Hepatocyte (in vitro differentiated cells): ENCODE measurements at regions not wholly inside any gene's neighbourhood (a gene's known extent, or its start where the extent isn't known, plus 50 kb on each side); places are given as distances from the start of the nearest gene placed in this dataset.

Experiments
- CTCF ChIP-seq: fragments of 200-600 bp; sonication (generic); IDR thresholded peaks from 2 replicates; pipeline ENCODE4 v1.5.1; 2016; ENCODE audit warnings: antibody characterized with exemption, mild to moderate bottlenecking; ENCODE audit not compliant: poor library complexity
- EZH2 ChIP-seq: fragments of 200-600 bp; sonication (generic); IDR thresholded peaks from 2 replicates; pipeline ENCODE4 v1.6.1; 2016; ENCODE audit warnings: antibody characterized with exemption, mild to moderate bottlenecking, borderline replicate concordance
- EZH2phosphoT487 ChIP-seq: fragments of 200-600 bp; sonication (generic); IDR thresholded peaks from one replicate; pipeline ENCODE4 v1.6.1; 2018; ENCODE audit warnings: antibody characterized with exemption, mild to moderate bottlenecking, low read depth, moderate library complexity; ENCODE audit not compliant: unreplicated experiment, severe bottlenecking

DNA sequence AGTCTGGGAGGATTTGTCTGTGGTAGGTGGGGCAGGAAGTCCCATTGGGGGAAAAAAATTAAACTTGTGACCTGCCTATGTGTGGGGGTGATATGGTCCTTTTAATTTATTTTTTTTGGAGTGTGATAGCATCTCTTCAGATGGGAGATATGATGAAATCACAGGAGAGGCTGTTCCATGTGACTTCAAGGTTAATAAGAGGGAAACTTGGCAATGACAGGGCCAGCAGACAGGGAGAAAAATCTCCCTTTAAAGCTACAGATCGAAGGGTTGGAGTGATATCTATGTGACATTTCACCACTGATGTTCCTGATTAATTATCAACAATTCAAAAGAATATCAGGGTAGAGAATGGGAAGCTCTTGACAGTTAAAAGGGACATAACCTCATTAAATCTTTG, 886.9 kb downstream of the TUSC7 start:
- TF ChIP-seq CTCF (no peak), EZH2 (no peak), EZH2phosphoT487 (no peak)
